WTC11 (cell line): ENCODE measurements at regions not wholly inside any gene's neighbourhood (a gene's known extent, or its start where the extent isn't known, plus 50 kb on each side); places are given as distances from the start of the nearest gene placed in this dataset.

Experiments
- ARID4B ChIP-seq: sonication (generic); formaldehyde crosslinking; IDR thresholded peaks from 2 replicates; pipeline ENCODE4 v1.8.0; 2023; ENCODE audit warnings: missing genetic modification reagents, mild to moderate bottlenecking, borderline replicate concordance
- CREB1 ChIP-seq: sonication (generic); formaldehyde crosslinking; IDR thresholded peaks from 2 replicates; pipeline ENCODE4 v1.8.0; 2023; ENCODE audit warnings: mild to moderate bottlenecking, missing genetic modification reagents
- E2F1 ChIP-seq: sonication (generic); formaldehyde crosslinking; IDR thresholded peaks from 2 replicates; pipeline ENCODE4 v1.8.0; 2022; ENCODE audit warnings: mild to moderate bottlenecking, missing genetic modification reagents
- E2F5 ChIP-seq: sonication (generic); formaldehyde crosslinking; IDR thresholded peaks from 2 replicates; pipeline ENCODE4 v1.8.1; 2022; ENCODE audit warnings: mild to moderate bottlenecking, moderate library complexity, missing genetic modification reagents
- ESRRA ChIP-seq: sonication (generic); formaldehyde crosslinking; IDR thresholded peaks from 2 replicates; pipeline ENCODE4 v1.8.1; 2022; ENCODE audit warnings: mild to moderate bottlenecking, missing genetic modification reagents, borderline replicate concordance
- FOXP1 ChIP-seq: sonication (generic); formaldehyde crosslinking; IDR thresholded peaks from 2 replicates; pipeline ENCODE4 v1.8.0; 2022; ENCODE audit warnings: missing genetic modification reagents, mild to moderate bottlenecking, moderate library complexity, borderline replicate concordance
- FOXP4 ChIP-seq: sonication (generic); formaldehyde crosslinking; IDR thresholded peaks from 2 replicates; pipeline ENCODE4 v1.8.0; 2022; ENCODE audit warnings: mild to moderate bottlenecking, missing genetic modification reagents
- GABPB1 ChIP-seq: sonication (generic); formaldehyde crosslinking; IDR thresholded peaks from 2 replicates; pipeline ENCODE4 v1.8.1; 2023; ENCODE audit warnings: mild to moderate bottlenecking, missing genetic modification reagents
- GTF2I ChIP-seq: fragments of 250-450 bp; sonication (Bioruptor Pico); conservative IDR thresholded peaks from 2 replicates; pipeline ENCODE4 v1.4.0; 2021; ENCODE audit warnings: mild to moderate bottlenecking
- MYBL2 ChIP-seq: sonication (generic); formaldehyde crosslinking; IDR thresholded peaks from 2 replicates; pipeline ENCODE4 v1.8.1; 2023; ENCODE audit warnings: mild to moderate bottlenecking, moderate library complexity, missing genetic modification reagents
- NFE2L1 ChIP-seq: sonication (generic); formaldehyde crosslinking; IDR thresholded peaks from 2 replicates; pipeline ENCODE4 v1.8.1; 2023; ENCODE audit warnings: missing genetic modification reagents
- PREB ChIP-seq: sonication (generic); formaldehyde crosslinking; IDR thresholded peaks from 2 replicates; pipeline ENCODE4 v1.8.1; 2022; ENCODE audit warnings: mild to moderate bottlenecking, missing genetic modification reagents, moderate library complexity, borderline replicate concordance
- SMAD3 ChIP-seq: sonication (generic); formaldehyde crosslinking; IDR thresholded peaks from 2 replicates; pipeline ENCODE4 v1.8.0; 2022; ENCODE audit warnings: missing genetic modification reagents, mild to moderate bottlenecking, borderline replicate concordance
- SMAD4 ChIP-seq: sonication (generic); formaldehyde crosslinking; IDR thresholded peaks from 2 replicates; pipeline ENCODE4 v1.8.0; 2022; ENCODE audit warnings: mild to moderate bottlenecking, missing genetic modification reagents
- TCF7 ChIP-seq: sonication (generic); formaldehyde crosslinking; IDR thresholded peaks from 2 replicates; pipeline ENCODE4 v1.8.0; 2022; ENCODE audit warnings: mild to moderate bottlenecking, low read depth, missing genetic modification reagents, moderate library complexity
- TEAD4 ChIP-seq: sonication (generic); formaldehyde crosslinking; IDR thresholded peaks from 2 replicates; pipeline ENCODE4 v1.8.0; 2022; ENCODE audit warnings: mild to moderate bottlenecking, missing genetic modification reagents
- ZBTB21 ChIP-seq: sonication (generic); formaldehyde crosslinking; IDR thresholded peaks from 2 replicates; pipeline ENCODE4 v1.8.1; 2023; ENCODE audit warnings: mild to moderate bottlenecking, missing genetic modification reagents, borderline replicate concordance
- ZMAT4 ChIP-seq: fragments of 250-450 bp; sonication (Bioruptor Pico); IDR thresholded peaks from 2 replicates; pipeline ENCODE4 v1.9.0; 2021; ENCODE audit warnings: mild to moderate bottlenecking
- ZNF232 ChIP-seq: sonication (generic); formaldehyde crosslinking; IDR thresholded peaks from 2 replicates; pipeline ENCODE4 v1.8.0; 2022; ENCODE audit warnings: mild to moderate bottlenecking, missing genetic modification reagents
- ZNF281 ChIP-seq: sonication (generic); formaldehyde crosslinking; IDR thresholded peaks from 2 replicates; pipeline ENCODE4 v1.8.0; 2023; ENCODE audit warnings: mild to moderate bottlenecking, missing genetic modification reagents
- ZNF423 ChIP-seq: fragments of 250-450 bp; sonication (Bioruptor Pico); IDR thresholded peaks from 2 replicates; pipeline ENCODE4 v2.1.2; 2022; ENCODE audit warnings: mild to moderate bottlenecking, moderate library complexity
- ZSCAN18 ChIP-seq: fragments of 250-450 bp; sonication (Bioruptor Pico); IDR thresholded peaks from 2 replicates; pipeline ENCODE4 v2.1.2; 2022; ENCODE audit warnings: mild to moderate bottlenecking, moderate library complexity

GRCh38 chr6:4647414-4648365, 128.5 kb upstream of the CDYL start (continued):
- TF ChIP-seq ARID4B (CRISPR knock-in tag) (peak; percentile 87; the same call in 1 of the 2 replicates), TEAD4 (peak; percentile 65; the same call in 1 of the 2 replicates), GABPB1 (CRISPR knock-in tag) (peak; percentile 59; the same call in 1 of the 2 replicates), TCF7 (CRISPR knock-in tag) (no peak), ZMAT4 (CRISPR knock-in tag) (no peak), NFE2L1 (CRISPR knock-in tag) (peak; percentile 87; the same call in 1 of the 2 replicates), ZNF232 (peak; percentile 93; the same call in 1 of the 2 replicates), ESRRA (peak; percentile 77; the same call in 1 of the 2 replicates), ZNF423 (CRISPR knock-in tag) (peak; percentile 95), FOXP4 (CRISPR knock-in tag) (peak; percentile 93), PREB (CRISPR knock-in tag) (peak; percentile 46; the same call in 1 of the 2 replicates), ZSCAN18 (no peak), ZBTB21 (CRISPR knock-in tag) (peak; percentile 92), MYBL2 (CRISPR knock-in tag) (peak; percentile 77; the same call in 1 of the 2 replicates), FOXP1 (CRISPR knock-in tag) (peak; percentile 96), E2F1 (CRISPR knock-in tag) (peak; percentile 77; the same call in 1 of the 2 replicates), SMAD3 (CRISPR knock-in tag) (peak; percentile 77; the same call in 1 of the 2 replicates), ZNF281 (CRISPR knock-in tag) (peak; percentile 93), SMAD4 (CRISPR knock-in tag) (0 out of 2 replicates have a peak, but pooled peaks have one; percentile 32), GTF2I (no peak), CREB1 (0 out of 2 replicates have a peak, but pooled peaks have one; percentile 64), E2F5 (CRISPR knock-in tag) (peak; percentile 80; the same call in 1 of the 2 replicates)
